Vagina (tissue), 2 donors: ENCODE measurements at regions not wholly inside any gene's neighbourhood (a gene's known extent, or its start where the extent isn't known, plus 50 kb on each side); places are given as distances from the start of the nearest gene placed in this dataset.

Experiments used
- POLR2A ChIP-seq, 2 donors: fragments of 450-650 bp; IDR thresholded peaks; one replicate each; pipeline ENCODE4 v1.6.1; 2017; ENCODE audit warnings: antibody characterized with exemption in 2 of 2, mild to moderate bottlenecking in 2 of 2, moderate library complexity in 2 of 2
- TF ChIP-seq, protein P1 (sequence below), 3 experiments: fragments of 450-650 bp in 2 of 3; fragments of 200-600 bp in 1 of 3; sonication (generic) in 1 of 3; IDR thresholded peaks; one replicate each; pipeline ENCODE4 v1.5.1; 2017 to 2019; ENCODE audit warnings: antibody characterized with exemption in 3 of 3, mild to moderate bottlenecking in 2 of 3, moderate library complexity in 2 of 3

DNA sequence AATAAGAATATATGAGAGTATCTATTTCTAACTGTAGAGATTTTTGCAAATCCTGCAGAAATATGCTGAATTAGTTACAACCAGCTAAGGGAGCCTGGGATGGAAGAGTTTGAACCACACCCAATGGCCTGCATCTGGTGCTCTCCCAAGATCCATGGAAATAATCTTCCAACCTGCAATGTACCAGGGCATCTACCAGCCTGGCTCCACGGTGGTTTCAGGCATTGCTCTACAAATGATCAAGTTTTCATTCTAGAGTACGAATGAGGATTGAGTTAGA, 61.4 kb upstream of the IL1R1 start:
- no peak for TF ChIP-seq POLR2A (IDR thresholded peaks at IDR 0.05)
- TF ChIP-seq, protein P1, sequence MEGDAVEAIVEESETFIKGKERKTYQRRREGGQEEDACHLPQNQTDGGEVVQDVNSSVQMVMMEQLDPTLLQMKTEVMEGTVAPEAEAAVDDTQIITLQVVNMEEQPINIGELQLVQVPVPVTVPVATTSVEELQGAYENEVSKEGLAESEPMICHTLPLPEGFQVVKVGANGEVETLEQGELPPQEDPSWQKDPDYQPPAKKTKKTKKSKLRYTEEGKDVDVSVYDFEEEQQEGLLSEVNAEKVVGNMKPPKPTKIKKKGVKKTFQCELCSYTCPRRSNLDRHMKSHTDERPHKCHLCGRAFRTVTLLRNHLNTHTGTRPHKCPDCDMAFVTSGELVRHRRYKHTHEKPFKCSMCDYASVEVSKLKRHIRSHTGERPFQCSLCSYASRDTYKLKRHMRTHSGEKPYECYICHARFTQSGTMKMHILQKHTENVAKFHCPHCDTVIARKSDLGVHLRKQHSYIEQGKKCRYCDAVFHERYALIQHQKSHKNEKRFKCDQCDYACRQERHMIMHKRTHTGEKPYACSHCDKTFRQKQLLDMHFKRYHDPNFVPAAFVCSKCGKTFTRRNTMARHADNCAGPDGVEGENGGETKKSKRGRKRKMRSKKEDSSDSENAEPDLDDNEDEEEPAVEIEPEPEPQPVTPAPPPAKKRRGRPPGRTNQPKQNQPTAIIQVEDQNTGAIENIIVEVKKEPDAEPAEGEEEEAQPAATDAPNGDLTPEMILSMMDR (IDR thresholded peaks at IDR 0.05) = no peak
